GM18511 (cell line): ENCODE measurements at regions not wholly inside any gene's neighbourhood (a gene's known extent, or its start where the extent isn't known, plus 50 kb on each side); places are given as distances from the start of the nearest gene placed in this dataset.
"Not testable (repeated sequence)": the region's sequence is repeated elsewhere in the genome, so short reads cannot be mapped to it uniquely, and the experiment has no call there.

Source experiments
- ATAC-seq: cut with Tn5 transposase; IDR thresholded peaks from one replicate; pipeline ENCODE4 v1.9.1; 2021; ENCODE audit warnings: mild to moderate bottlenecking, moderate library complexity; ENCODE audit not compliant: unreplicated experiment

DNA sequence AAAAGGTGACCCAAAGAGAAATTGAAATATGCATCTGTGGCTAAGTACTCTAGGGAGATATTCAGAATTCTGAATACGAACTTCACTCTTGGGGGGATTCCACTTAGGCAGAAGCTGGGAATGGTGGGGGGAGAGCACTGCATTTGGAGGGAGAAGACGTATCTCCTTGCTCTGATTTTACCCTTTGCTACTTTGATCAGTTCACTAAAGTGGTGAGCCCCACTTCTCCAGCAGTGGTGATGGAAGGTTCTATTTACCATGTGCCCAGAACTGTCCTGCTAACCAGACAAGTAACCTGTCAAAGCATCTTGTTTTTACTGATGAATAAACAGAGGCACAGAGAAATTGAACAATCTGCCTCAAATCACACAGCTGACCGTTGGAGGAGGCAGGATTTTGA, 483.4 kb downstream of the SIPA1L2 start:
- ATAC-seq: no peak

DNA sequence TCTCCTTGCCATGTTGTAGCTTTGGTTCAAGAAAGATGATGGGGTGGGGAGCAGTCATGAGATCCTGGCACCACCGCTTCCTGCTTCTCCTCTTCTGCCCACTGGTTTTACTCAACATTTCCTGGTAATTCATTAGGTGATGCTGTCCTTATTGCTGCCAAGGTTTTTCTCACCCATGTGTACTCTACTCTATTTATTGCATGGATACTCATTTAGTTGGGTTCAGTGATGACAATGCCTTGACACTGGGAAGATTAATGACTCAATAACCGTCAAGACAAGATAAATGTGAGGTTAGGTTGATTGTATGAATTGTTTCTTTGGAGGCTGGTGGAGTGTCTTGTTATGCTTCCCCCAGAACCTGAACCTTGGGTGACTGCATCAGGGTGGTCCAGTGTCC, 484.2 kb downstream of the SIPA1L2 start:
- no peak for ATAC-seq

- no peak for ATAC-seq
These were observed 485.2 kb downstream of the SIPA1L2 start for GRCh38 chr1:232144696-232145230.

- ATAC-seq: no peak
These were observed 486.5 kb downstream of the SIPA1L2 start for GRCh38 chr1:232143315-232143886.

GRCh38 chr1:232142403-232143314, 487.3 kb downstream of the SIPA1L2 start:
- no peak for ATAC-seq

GRCh38 chr1:232141167-232141448, 488.8 kb downstream of the SIPA1L2 start:
- not testable (repeated sequence) for ATAC-seq

- ATAC-seq: no peak
These were observed 489.3 kb downstream of the SIPA1L2 start for GRCh38 chr1:232140419-232141166.

DNA sequence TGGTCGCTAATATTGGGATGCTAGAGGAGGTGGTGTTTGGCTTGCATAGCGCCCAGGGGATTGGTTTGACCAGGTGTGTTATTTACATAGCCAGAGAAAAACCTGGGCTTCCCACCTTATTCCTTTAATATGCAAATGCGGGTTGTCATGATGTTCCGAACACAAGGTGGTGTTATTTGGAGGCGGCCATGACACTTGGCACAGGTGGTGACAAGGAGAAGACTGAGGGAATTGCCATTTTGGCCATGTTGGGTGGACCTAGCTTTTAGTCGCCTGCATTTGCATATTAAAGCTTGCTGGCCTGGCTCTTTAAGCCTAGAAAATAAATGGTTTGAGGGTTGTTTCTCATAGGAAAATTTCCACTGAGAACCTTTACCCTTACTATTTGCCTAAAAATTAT, 490.5 kb downstream of the SIPA1L2 start:
- no peak for ATAC-seq

- no peak for ATAC-seq
These were observed 491.9 kb downstream of the SIPA1L2 start for GRCh38 chr1:232138044-232138443.

DNA sequence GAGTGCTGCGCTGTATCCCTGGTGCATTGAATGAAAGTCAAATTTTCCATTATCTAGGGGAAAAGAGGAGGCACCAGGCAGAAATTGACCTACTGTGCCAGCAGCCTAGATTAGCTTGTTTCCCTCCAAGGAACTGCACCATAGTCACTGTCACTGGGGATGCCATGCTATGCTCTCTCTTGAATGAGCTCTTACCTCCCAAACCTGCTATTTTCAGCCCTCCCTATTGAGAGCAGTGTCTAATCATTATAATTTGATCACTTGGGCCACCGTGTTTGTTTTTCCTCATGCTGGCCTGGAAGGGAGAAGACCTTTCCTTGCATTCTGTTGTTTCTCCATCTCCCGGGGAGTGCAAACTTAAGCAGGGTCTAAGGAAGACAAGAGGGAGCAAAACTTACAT, 492.9 kb downstream of the SIPA1L2 start:
- no peak for ATAC-seq

- ATAC-seq: no peak
These were observed 493.8 kb downstream of the SIPA1L2 start for GRCh38 chr1:232136136-232136535.

- ATAC-seq: no peak
These were observed 495.6 kb downstream of the SIPA1L2 start for GRCh38 chr1:232134365-232134764.

DNA sequence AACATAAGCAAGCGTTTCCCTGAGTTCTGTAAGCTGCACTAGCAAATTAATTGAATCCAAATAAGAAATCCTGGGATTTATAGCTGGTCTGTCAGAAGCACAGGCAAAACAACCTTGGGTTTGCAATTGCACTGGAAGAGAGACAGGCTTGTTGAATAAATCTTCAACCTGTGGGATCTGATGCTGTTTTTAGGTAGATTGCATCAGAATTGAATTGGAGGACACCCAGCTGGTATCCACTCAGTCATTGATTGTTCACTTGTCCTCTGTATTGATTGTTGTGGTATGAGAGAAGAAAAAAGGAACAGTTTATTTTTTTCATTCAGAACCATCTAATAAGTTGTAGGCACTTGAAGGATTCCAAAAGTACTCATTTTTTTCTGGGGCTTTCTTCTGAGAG, 497.4 kb downstream of the SIPA1L2 start:
- ATAC-seq: no peak

DNA sequence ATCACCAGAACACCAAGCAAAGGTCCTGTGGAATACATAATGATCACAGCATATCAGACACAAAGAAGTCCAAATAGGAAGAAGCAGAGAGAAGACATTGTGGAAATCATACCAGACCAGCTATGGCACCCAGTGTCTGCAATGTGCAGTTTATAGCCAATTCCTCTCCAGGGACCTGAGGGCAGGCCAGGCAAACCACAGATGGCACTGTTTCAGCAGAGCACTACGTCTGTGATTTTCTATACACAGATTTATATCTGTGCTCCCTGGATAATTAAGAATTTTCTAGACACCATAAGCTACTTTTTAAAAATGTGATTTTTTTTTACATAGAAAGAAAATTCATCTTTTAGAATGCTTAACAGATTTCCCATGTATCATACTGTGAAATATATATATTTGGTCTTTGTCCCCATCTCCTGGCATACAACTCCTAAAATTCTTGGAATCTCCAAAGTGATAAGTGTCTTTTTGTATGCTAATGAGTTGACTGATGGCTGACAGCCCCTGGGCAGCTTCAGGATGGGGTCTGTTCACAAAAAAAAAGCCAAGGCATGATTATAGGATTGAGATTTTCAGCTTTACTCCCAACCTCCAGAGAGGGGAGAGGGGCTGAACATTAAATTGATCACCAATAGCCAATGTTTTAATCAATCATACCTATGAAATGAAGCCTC, 498.1 kb downstream of the SIPA1L2 start:
- ATAC-seq: no peak

DNA sequence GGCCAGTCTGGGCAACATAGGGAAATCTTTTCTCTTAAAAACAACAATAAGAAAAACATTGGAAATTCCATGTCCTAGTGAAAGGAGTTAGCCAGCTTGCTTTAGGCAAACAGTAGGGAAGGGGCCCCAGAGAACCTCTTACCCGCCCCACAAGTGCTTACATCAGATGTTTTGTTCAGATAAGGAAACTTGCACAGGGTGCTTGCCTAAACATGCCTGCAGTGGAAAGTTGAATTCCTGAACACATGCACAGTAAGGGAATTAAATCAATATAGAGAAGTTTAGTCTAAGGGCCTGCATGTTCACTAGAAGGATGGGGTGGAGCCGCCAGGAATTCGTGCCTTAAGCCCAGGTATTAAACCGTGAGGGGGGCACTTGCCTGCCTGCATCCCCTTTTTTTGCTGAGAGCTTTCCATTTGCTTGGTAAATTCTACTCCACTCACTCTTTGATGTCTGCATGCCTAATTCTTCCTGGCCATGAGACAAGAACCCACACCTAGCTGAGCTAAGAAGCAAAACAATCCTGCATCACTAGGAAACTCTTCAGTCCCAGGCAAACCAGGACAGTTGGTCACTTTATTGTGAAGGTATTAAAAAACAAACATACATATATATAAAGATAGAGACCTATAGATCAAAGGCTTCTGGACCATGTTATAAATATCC, 499.0 kb downstream of the SIPA1L2 start:
- no peak for ATAC-seq

GRCh38 chr1:232127190-232127589, 500.6 kb downstream of the DISC1 start:
- no peak for ATAC-seq

- ATAC-seq: no peak
These were observed 497.4 kb downstream of the DISC1 start for GRCh38 chr1:232123775-232124659.

DNA sequence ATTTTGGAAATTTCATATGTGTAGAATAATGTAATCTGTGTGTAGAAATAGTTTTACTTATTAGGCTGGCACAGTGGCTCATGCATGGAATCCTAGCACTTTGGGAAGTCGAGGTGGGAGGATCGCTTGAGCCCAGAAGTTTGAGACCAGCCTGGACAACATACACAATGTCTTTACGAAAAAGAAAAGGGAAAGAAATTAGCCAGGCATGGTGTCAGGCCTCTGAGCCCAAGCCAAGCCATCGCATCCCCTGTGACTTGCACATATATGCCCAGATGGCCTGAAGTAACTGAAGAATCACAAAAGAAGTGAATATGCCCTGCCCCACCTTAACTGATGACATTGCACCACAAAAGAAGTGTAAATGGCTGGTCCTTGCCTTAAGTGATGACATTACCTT, 491.3 kb downstream of the DISC1 start:
- not testable (repeated sequence) for ATAC-seq

- no peak for ATAC-seq
These were observed 488.4 kb downstream of the DISC1 start for GRCh38 chr1:232114985-232115384.

- no peak for ATAC-seq
These were observed 485.5 kb downstream of the DISC1 start for GRCh38 chr1:232112076-232112475.
